ENCODE measurements at regions not wholly inside any gene's neighbourhood (a gene's known extent, or its start where the extent isn't known, plus 50 kb on each side); places are given as distances from the start of the nearest gene placed in this dataset.

DNA sequence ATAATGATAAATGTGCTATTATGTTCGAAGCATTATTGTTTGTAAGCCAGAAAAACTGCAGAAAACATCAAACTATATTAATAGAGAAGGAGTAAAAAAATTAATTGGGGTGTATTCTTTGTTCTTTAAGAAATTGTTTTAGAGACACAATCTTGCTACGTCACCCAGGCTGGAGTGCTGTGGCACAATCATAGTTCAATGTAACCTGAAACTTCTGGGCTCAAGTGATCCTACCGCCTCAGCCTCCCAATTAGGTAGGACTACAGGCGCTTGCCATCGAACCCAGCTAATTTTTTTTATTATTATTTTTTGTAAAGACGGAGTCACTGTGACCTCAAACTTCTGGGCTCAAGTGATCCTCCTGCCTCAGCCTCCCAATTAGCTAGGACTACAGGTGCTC is 1138.6 kb downstream of the GATA3 start:
- TF ChIP-seq, protein P1, sequence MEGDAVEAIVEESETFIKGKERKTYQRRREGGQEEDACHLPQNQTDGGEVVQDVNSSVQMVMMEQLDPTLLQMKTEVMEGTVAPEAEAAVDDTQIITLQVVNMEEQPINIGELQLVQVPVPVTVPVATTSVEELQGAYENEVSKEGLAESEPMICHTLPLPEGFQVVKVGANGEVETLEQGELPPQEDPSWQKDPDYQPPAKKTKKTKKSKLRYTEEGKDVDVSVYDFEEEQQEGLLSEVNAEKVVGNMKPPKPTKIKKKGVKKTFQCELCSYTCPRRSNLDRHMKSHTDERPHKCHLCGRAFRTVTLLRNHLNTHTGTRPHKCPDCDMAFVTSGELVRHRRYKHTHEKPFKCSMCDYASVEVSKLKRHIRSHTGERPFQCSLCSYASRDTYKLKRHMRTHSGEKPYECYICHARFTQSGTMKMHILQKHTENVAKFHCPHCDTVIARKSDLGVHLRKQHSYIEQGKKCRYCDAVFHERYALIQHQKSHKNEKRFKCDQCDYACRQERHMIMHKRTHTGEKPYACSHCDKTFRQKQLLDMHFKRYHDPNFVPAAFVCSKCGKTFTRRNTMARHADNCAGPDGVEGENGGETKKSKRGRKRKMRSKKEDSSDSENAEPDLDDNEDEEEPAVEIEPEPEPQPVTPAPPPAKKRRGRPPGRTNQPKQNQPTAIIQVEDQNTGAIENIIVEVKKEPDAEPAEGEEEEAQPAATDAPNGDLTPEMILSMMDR (IDR thresholded peaks at IDR 0.05; ENCODE audit: insufficient read depth, low read length, poor library complexity, severe bottlenecking), result no peak
- TF ChIP-seq EZH2phosphoT487 (conservative IDR thresholded peaks at IDR 0.05; ENCODE audit: low read length), result no peak
